HG03280 (cell line): ENCODE measurements at regions not wholly inside any gene's neighbourhood (a gene's known extent, or its start where the extent isn't known, plus 50 kb on each side); places are given as distances from the start of the nearest gene placed in this dataset.

Source experiments
- ATAC-seq: cut with Tn5 transposase; IDR thresholded peaks from one replicate; pipeline ENCODE4 v1.9.1; 2021; ENCODE audit warnings: mild to moderate bottlenecking, moderate library complexity; ENCODE audit not compliant: unreplicated experiment

GRCh38 chr6:8710668-8711431 is 275.5 kb upstream of the SLC35B3 start:
- no peak for ATAC-seq

GRCh38 chr6:8707956-8708772 is 272.8 kb upstream of the SLC35B3 start:
- no peak for ATAC-seq

GRCh38 chr6:8707369-8707768 is 272.0 kb upstream of the SLC35B3 start:
- ATAC-seq: no peak

GRCh38 chr6:8705435-8706020 is 270.2 kb upstream of the SLC35B3 start:
- no peak for ATAC-seq

GRCh38 chr6:8703059-8703458 is 267.7 kb upstream of the SLC35B3 start:
- ATAC-seq: no peak

- no peak for ATAC-seq
Measured at GRCh38 chr6:8688821-8689220, 253.5 kb upstream of the SLC35B3 start.

- ATAC-seq: no peak
Measured at GRCh38 chr6:8686077-8686476, 250.7 kb upstream of the SLC35B3 start.

GRCh38 chr6:8683204-8683603 is 247.9 kb upstream of the SLC35B3 start:
- no peak for ATAC-seq

- ATAC-seq: no peak
Measured at GRCh38 chr6:8679823-8680222, 244.5 kb upstream of the SLC35B3 start.

- ATAC-seq: no peak
Measured at GRCh38 chr6:8678466-8678865, 243.1 kb upstream of the SLC35B3 start.

- ATAC-seq: no peak
Measured at GRCh38 chr6:8674126-8674525, 238.8 kb upstream of the SLC35B3 start.

GRCh38 chr6:8672882-8673281 is 237.5 kb upstream of the SLC35B3 start:
- ATAC-seq: no peak

- ATAC-seq: no peak
Measured at GRCh38 chr6:8670792-8671191, 235.4 kb upstream of the SLC35B3 start.

GRCh38 chr6:8664700-8665099 is 229.4 kb upstream of the SLC35B3 start:
- ATAC-seq: no peak

- no peak for ATAC-seq
Measured at GRCh38 chr6:8664070-8664469, 228.7 kb upstream of the SLC35B3 start.

- no peak for ATAC-seq
Measured at GRCh38 chr6:8659404-8660189, 224.3 kb upstream of the SLC35B3 start.

GRCh38 chr6:8658416-8658815 is 223.1 kb upstream of the SLC35B3 start:
- ATAC-seq: no peak

- no peak for ATAC-seq
Measured at GRCh38 chr6:8657522-8657921, 222.2 kb upstream of the SLC35B3 start.

GRCh38 chr6:8655670-8656454 is 220.5 kb upstream of the SLC35B3 start:
- no peak for ATAC-seq

- ATAC-seq: no peak
Measured at GRCh38 chr6:8652710-8653109, 217.4 kb upstream of the SLC35B3 start.
